GM12878 (cell line): ENCODE measurements at regions not wholly inside any gene's neighbourhood (a gene's known extent, or its start where the extent isn't known, plus 50 kb on each side); places are given as distances from the start of the nearest gene placed in this dataset.

Experiments used
- HDGF ChIP-seq: fragments of 450-650 bp; IDR thresholded peaks from 2 replicates; pipeline ENCODE4 v1.6.1; 2016; ENCODE audit warnings: antibody characterized with exemption
- MTA3 ChIP-seq: IDR thresholded peaks from 2 replicates; pipeline ENCODE4 v1.6.1; 2012; ENCODE audit warnings: low read length, inconsistent platforms, borderline replicate concordance
- NFXL1 ChIP-seq: fragments of 450-650 bp; IDR thresholded peaks from 2 replicates; pipeline ENCODE4 v1.6.1; 2017; ENCODE audit warnings: antibody characterized with exemption, mild to moderate bottlenecking, borderline replicate concordance
- NR2C2 ChIP-seq: IDR thresholded peaks from 2 replicates; pipeline ENCODE4 v1.6.1; 2011; ENCODE audit warnings: borderline replicate concordance, low read depth; ENCODE audit not compliant: control insufficient read depth, insufficient read length
- POLR2AphosphoS5 ChIP-seq: IDR thresholded peaks from 2 replicates; pipeline ENCODE4 v1.6.1; 2011; ENCODE audit warnings: mild to moderate bottlenecking, low read length, inconsistent platforms
- RELB ChIP-seq: fragments of 450-650 bp; IDR thresholded peaks from 2 replicates; pipeline ENCODE4 v1.6.1; 2017; ENCODE audit warnings: low read depth, mild to moderate bottlenecking, moderate library complexity
- SKIL ChIP-seq: fragments of 450-650 bp; IDR thresholded peaks from 2 replicates; pipeline ENCODE4 v1.6.1; 2017; ENCODE audit warnings: mild to moderate bottlenecking, low read depth, inconsistent platforms; ENCODE audit not compliant: poor library complexity, severe bottlenecking
- SREBF1 ChIP-seq: IDR thresholded peaks from 2 replicates; pipeline ENCODE4 v1.6.1; 2012; ENCODE audit warnings: mild to moderate bottlenecking, low read length
- TAF1 ChIP-seq: IDR thresholded peaks from 2 replicates; pipeline ENCODE4 v1.6.1; 2011; ENCODE audit warnings: mild to moderate bottlenecking, low read depth, low read length, borderline replicate concordance

DNA sequence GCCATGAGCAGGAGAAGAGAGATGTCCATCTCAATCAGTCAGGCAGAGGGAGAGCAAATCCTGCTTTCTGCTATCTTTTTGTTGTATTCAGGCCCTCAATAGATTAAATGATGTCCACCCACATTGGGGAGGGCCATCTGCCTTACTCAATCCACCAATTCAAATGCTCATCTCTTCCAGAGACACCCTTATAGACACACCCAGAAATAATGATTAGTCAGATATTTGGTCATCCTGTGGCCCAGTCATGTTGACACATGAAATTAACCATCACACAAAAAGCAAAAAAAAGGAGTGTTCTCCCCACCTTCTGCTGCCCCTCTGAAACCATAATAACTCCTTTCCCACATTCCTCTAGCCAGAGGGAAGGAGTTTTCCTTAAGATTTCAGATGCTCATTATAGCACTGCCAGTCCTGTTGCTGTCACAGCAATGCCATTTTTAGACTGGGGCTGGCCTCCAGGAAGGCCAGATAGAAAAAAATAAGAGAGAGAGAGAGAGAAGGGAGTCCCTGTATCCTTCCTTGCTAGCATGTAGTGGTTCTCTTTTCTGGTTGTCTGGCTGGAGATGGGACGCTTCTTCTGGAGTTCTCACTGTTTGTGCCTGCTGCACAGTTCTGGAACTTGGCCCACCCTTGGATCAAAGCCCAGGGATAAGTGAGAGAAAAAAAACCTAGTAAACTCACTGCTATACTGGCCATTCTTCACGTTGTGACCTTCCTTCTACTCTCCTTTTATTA is 177.7 kb downstream of the RBM46 start (continued):
- no peak for TF ChIP-seq RELB
- TF ChIP-seq NFXL1: no peak
- no peak for TF ChIP-seq HDGF
- TF ChIP-seq SKIL: no peak
- TF ChIP-seq SREBF1: no peak
- TF ChIP-seq NR2C2: no peak
- TF ChIP-seq MTA3: no peak
- TF ChIP-seq POLR2AphosphoS5: no peak
- no peak for TF ChIP-seq TAF1
